ENCODE measurements at regions not wholly inside any gene's neighbourhood (a gene's known extent, or its start where the extent isn't known, plus 50 kb on each side); places are given as distances from the start of the nearest gene placed in this dataset.
"Not testable (repeated sequence)": the region's sequence is repeated elsewhere in the genome, so short reads cannot be mapped to it uniquely, and the experiment has no call there.

DNA sequence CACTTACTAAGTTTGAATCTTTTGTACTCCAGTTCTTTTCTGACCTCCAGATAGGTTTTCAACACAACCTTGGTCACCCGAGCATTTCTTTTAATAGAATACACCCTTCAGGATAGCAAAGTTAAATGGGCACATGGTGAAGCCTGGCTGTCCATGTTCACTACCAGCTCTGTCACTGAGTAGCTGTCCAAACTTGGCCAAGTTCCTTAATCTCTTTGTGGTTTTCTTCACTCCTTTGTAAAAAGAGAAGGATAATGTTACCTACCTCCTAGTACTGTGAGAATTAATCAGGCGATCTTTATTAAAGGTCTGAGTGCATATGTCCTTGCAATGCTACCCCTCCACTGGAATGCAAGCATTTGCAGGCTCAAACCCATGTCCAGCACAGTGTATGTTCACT is 128.1 kb upstream of the PTPRZ1 start:
- H3K4me3 ChIP-seq (ENCODE audit: low read depth, low read length), result no peak overlapping the region
- H3K27ac ChIP-seq (ENCODE audit: low read depth, low read length), result no peak overlapping the region
- peaks cover 5% of the 10 kb centered on the region; the same call in 1 of the 2 replicates for H3K4me1 ChIP-seq (ENCODE audit: control insufficient read depth, insufficient read depth, low read length)
- H3K36me3 ChIP-seq (ENCODE audit: control insufficient read depth, insufficient read depth, low read length), result no peaks in the 10 kb centered on the region
- H3K27me3 ChIP-seq (ENCODE audit: control insufficient read depth, insufficient read depth, low read length), result no peaks in the 10 kb centered on the region
- no peaks in the 10 kb centered on the region for H3K9me3 ChIP-seq (ENCODE audit: control insufficient read depth, insufficient read depth, low read depth, low read length)
- no peak overlapping the region for H3K9ac ChIP-seq (ENCODE audit: low read length)

- no peaks in the 10 kb centered on the region for H3K36me3 ChIP-seq (ENCODE audit: control insufficient read depth, insufficient read depth, low read length)
- no peaks in the 10 kb centered on the region for H3K27me3 ChIP-seq (ENCODE audit: control insufficient read depth, insufficient read depth, low read length)
- no peaks in the 10 kb centered on the region for H3K9me3 ChIP-seq (ENCODE audit: control insufficient read depth, insufficient read depth, low read depth, low read length)
- no peak overlapping the region for H3K4me3 ChIP-seq (ENCODE audit: low read depth, low read length)
- no peak overlapping the region for H3K27ac ChIP-seq (ENCODE audit: low read depth, low read length)
- H3K4me1 ChIP-seq (ENCODE audit: control insufficient read depth, insufficient read depth, low read length), result peaks cover 5% of the 10 kb centered on the region; the same call in 1 of the 2 replicates
- H3K9ac ChIP-seq (ENCODE audit: low read length), result no peak overlapping the region
Measured at GRCh38 chr7:121744319-121744718, 128.6 kb upstream of the PTPRZ1 start.

- no peaks in the 10 kb centered on the region for H3K27me3 ChIP-seq (ENCODE audit: control insufficient read depth, insufficient read depth, low read length)
- H3K9me3 ChIP-seq (ENCODE audit: control insufficient read depth, insufficient read depth, low read depth, low read length), result no peaks in the 10 kb centered on the region
Measured at GRCh38 chr7:121741896-121742295, 131.1 kb upstream of the PTPRZ1 start.

GRCh38 chr7:121739465-121739864 is 133.5 kb upstream of the PTPRZ1 start:
- Histone ChIP-seq H3K36me3 (ENCODE audit: control insufficient read depth, insufficient read depth, low read length) (no peaks in the 10 kb centered on the region), H3K4me1 (ENCODE audit: control insufficient read depth, insufficient read depth, low read length) (no peaks in the 10 kb centered on the region), H3K27me3 (ENCODE audit: control insufficient read depth, insufficient read depth, low read length) (no peaks in the 10 kb centered on the region), H3K9me3 (ENCODE audit: control insufficient read depth, insufficient read depth, low read depth, low read length) (no peaks in the 10 kb centered on the region), H3K4me3 (ENCODE audit: low read depth, low read length) (no peak overlapping the region), H3K27ac (ENCODE audit: low read depth, low read length) (no peak overlapping the region), H3K9ac (ENCODE audit: low read length) (no peak overlapping the region)

More at GRCh38 chr7:121741896-121742295, 131.1 kb upstream of the PTPRZ1 start:
- no peaks in the 10 kb centered on the region for H3K36me3 ChIP-seq (ENCODE audit: control insufficient read depth, insufficient read depth, low read length)
- no peak overlapping the region for H3K9ac ChIP-seq (ENCODE audit: low read length)
- no peak overlapping the region for H3K4me3 ChIP-seq (ENCODE audit: low read depth, low read length)
- H3K4me1 ChIP-seq (ENCODE audit: control insufficient read depth, insufficient read depth, low read length), result no peaks in the 10 kb centered on the region
- H3K27ac ChIP-seq (ENCODE audit: low read depth, low read length), result no peak overlapping the region

DNA sequence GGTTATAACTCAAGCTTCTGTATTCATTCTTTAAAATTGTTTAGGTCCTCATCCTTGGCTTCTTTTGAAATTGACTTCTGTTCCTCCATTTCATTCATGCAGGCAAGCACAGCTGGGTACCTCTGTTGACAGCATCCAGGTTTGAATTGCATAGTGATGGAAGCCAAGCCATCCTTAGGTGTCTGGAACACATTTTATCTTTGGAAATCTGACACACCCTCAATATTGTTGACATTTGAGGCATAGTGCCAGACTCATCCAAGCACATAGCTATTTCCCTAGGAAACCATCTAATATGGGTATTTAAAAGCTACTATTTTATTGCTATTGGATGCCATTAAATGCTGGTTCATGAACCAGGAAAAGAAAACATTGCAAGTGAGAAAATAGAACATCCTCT is 142.1 kb upstream of the PTPRZ1 start:
- Histone ChIP-seq H3K4me1 (ENCODE audit: control insufficient read depth, insufficient read depth, low read length) (no peaks in the 10 kb centered on the region), H3K9me3 (ENCODE audit: control insufficient read depth, insufficient read depth, low read depth, low read length) (peaks cover 24% of the 10 kb centered on the region), H3K27me3 (ENCODE audit: control insufficient read depth, insufficient read depth, low read length) (no peaks in the 10 kb centered on the region), H3K4me3 (ENCODE audit: low read depth, low read length) (no peak overlapping the region), H3K36me3 (ENCODE audit: control insufficient read depth, insufficient read depth, low read length) (no peaks in the 10 kb centered on the region), H3K9ac (ENCODE audit: low read length) (no peak overlapping the region), H3K27ac (ENCODE audit: low read depth, low read length) (no peak overlapping the region)

- Histone ChIP-seq H3K36me3 (ENCODE audit: control insufficient read depth, insufficient read depth, low read length) (no peaks in the 10 kb centered on the region), H3K4me3 (ENCODE audit: low read depth, low read length) (no peak overlapping the region), H3K9ac (ENCODE audit: low read length) (no peak overlapping the region), H3K27me3 (ENCODE audit: control insufficient read depth, insufficient read depth, low read length) (no peaks in the 10 kb centered on the region), H3K27ac (ENCODE audit: low read depth, low read length) (no peak overlapping the region), H3K9me3 (ENCODE audit: control insufficient read depth, insufficient read depth, low read depth, low read length) (no peaks in the 10 kb centered on the region), H3K4me1 (ENCODE audit: control insufficient read depth, insufficient read depth, low read length) (peaks cover 14% of the 10 kb centered on the region)
Measured at GRCh38 chr7:121714559-121715303, 158.2 kb upstream of the PTPRZ1 start.

- not testable (repeated sequence) for H3K36me3 ChIP-seq (ENCODE audit: control insufficient read depth, insufficient read depth, low read length); H3K27ac ChIP-seq (ENCODE audit: low read depth, low read length); H3K27me3 ChIP-seq (ENCODE audit: control insufficient read depth, insufficient read depth, low read length); H3K4me3 ChIP-seq (ENCODE audit: low read depth, low read length); H3K9ac ChIP-seq (ENCODE audit: low read length); H3K9me3 ChIP-seq (ENCODE audit: control insufficient read depth, insufficient read depth, low read depth, low read length)
- peaks cover 14% of the 10 kb centered on the region for H3K4me1 ChIP-seq (ENCODE audit: control insufficient read depth, insufficient read depth, low read length)
Measured at GRCh38 chr7:121712961-121713360, 160.0 kb upstream of the PTPRZ1 start.

DNA sequence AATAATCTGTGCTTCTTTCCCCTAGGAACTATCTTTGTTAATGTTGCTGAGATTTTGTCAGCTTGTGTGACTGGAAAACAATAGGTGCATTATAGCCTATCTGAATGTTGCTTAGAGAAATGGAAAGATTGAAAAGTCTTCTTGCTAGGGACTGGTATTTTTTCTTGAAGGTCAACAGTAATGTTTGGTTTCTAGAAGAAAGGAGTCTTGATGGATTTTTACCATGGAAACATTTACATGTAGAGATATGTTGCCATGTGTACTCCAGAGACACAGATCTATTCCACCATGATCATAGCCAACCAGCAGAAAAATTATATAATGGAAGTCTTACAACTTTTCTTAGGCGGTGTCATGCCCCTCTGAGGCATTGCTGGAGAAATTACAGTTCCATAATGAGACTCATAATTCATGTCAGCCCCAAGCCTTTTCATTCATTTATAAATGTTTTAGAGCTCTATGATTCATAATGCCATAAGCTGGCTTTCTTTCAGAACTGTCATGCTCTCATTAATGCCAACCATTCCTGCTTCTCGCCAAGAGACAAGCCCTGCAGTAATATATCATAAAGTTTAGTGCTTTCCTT is 175.1 kb upstream of the PTPRZ1 start:
- no peak overlapping the region for H3K27ac ChIP-seq (ENCODE audit: low read depth, low read length)
- no peaks in the 10 kb centered on the region for H3K9me3 ChIP-seq (ENCODE audit: control insufficient read depth, insufficient read depth, low read depth, low read length)
- no peaks in the 10 kb centered on the region for H3K4me1 ChIP-seq (ENCODE audit: control insufficient read depth, insufficient read depth, low read length)
- no peaks in the 10 kb centered on the region for H3K36me3 ChIP-seq (ENCODE audit: control insufficient read depth, insufficient read depth, low read length)
- no peak overlapping the region for H3K4me3 ChIP-seq (ENCODE audit: low read depth, low read length)
- no peak overlapping the region for H3K9ac ChIP-seq (ENCODE audit: low read length)
- H3K27me3 ChIP-seq (ENCODE audit: control insufficient read depth, insufficient read depth, low read length), result no peaks in the 10 kb centered on the region

GRCh38 chr7:121696954-121697353 is 176.0 kb upstream of the PTPRZ1 start:
- H3K27me3 ChIP-seq (ENCODE audit: control insufficient read depth, insufficient read depth, low read length), result no peaks in the 10 kb centered on the region
- no peak overlapping the region for H3K4me3 ChIP-seq (ENCODE audit: low read depth, low read length)
- no peak overlapping the region for H3K9ac ChIP-seq (ENCODE audit: low read length)
- H3K27ac ChIP-seq (ENCODE audit: low read depth, low read length), result no peak overlapping the region
- H3K4me1 ChIP-seq (ENCODE audit: control insufficient read depth, insufficient read depth, low read length), result no peaks in the 10 kb centered on the region
- no peaks in the 10 kb centered on the region for H3K36me3 ChIP-seq (ENCODE audit: control insufficient read depth, insufficient read depth, low read length)
- H3K9me3 ChIP-seq (ENCODE audit: control insufficient read depth, insufficient read depth, low read depth, low read length), result no peaks in the 10 kb centered on the region

GRCh38 chr7:121689749-121690148 is 183.2 kb upstream of the PTPRZ1 start:
- H3K27ac ChIP-seq (ENCODE audit: low read depth, low read length), result no peak overlapping the region
- H3K36me3 ChIP-seq (ENCODE audit: control insufficient read depth, insufficient read depth, low read length), result no peaks in the 10 kb centered on the region
- H3K4me3 ChIP-seq (ENCODE audit: low read depth, low read length), result no peak overlapping the region
- no peaks in the 10 kb centered on the region for H3K27me3 ChIP-seq (ENCODE audit: control insufficient read depth, insufficient read depth, low read length)
- H3K4me1 ChIP-seq (ENCODE audit: control insufficient read depth, insufficient read depth, low read length), result no peaks in the 10 kb centered on the region
- H3K9ac ChIP-seq (ENCODE audit: low read length), result no peak overlapping the region
- H3K9me3 ChIP-seq (ENCODE audit: control insufficient read depth, insufficient read depth, low read depth, low read length), result no peaks in the 10 kb centered on the region

DNA sequence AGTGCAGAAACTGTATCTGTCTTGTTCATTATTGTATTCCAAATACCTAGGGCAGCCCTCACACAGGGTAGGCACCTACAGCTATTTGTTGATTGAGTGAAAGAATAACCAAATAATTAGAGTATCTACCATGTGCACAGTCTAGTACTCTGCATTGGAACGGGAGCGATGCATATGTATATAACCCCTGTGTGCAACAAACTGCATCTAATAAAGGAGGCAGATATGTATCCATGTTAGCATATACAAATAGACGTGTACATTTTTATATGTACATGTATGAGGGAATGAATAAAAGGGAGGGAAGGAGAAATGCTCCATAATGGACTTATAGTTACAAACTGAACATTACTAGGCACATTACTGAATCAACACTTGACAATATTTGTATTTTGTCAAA is 191.3 kb upstream of the PTPRZ1 start:
- Histone ChIP-seq H3K27ac (ENCODE audit: low read depth, low read length) (no peak overlapping the region), H3K9ac (ENCODE audit: low read length) (no peak overlapping the region), H3K36me3 (ENCODE audit: control insufficient read depth, insufficient read depth, low read length) (no peaks in the 10 kb centered on the region), H3K4me3 (ENCODE audit: low read depth, low read length) (no peak overlapping the region), H3K9me3 (ENCODE audit: control insufficient read depth, insufficient read depth, low read depth, low read length) (no peaks in the 10 kb centered on the region), H3K27me3 (ENCODE audit: control insufficient read depth, insufficient read depth, low read length) (no peaks in the 10 kb centered on the region), H3K4me1 (ENCODE audit: control insufficient read depth, insufficient read depth, low read length) (no peaks in the 10 kb centered on the region; the same call in 1 of the 2 replicates)

Data from HUES6 (cell line).